AG04450 (cell line): ENCODE measurements at regions not wholly inside any gene's neighbourhood (a gene's known extent, or its start where the extent isn't known, plus 50 kb on each side); places are given as distances from the start of the nearest gene placed in this dataset.

Experiments
- CTCF ChIA-PET: fragments of 300-600, 350-600 bp; formaldehyde crosslinking; extraction: SDS; loops from one replicate; lab custom pipeline; 2022; ENCODE audit warnings: antibody characterized with exemption, inconsistent platforms; lab: Charles Lee
- POLR2A ChIA-PET: fragments of 350-600 bp; formaldehyde crosslinking; extraction: SDS; loops from one replicate; lab custom pipeline; 2021; ENCODE audit warnings: antibody characterized with exemption, inconsistent platforms; lab: Yijun Ruan, JAX
- DNase-seq: peaks from one replicate; pipeline ENCODE4 v3.0.0-alpha.2; 2011; ENCODE audit warnings: low read depth, low spot score
- H3K27ac ChIP-seq: one replicate; pipeline ENCODE4 v1.5.1; 2012; ENCODE audit warnings: low read depth, low read length, control low read depth
- H3K27me3 ChIP-seq: one replicate; pipeline ENCODE4 v1.6.0; 2012; ENCODE audit warnings: low read length; ENCODE audit not compliant: control insufficient read depth, insufficient read depth
- H3K4me3 ChIP-seq: 2 replicates; pipeline ENCODE4 v1.5.1; 2011; ENCODE audit warnings: mild to moderate bottlenecking, low read depth, low read length, control low read depth
- H3K9me3 ChIP-seq: 2 replicates; pipeline ENCODE4 v1.5.1; 2012; ENCODE audit warnings: low read length; ENCODE audit not compliant: control insufficient read depth, insufficient read depth
- CTCF ChIP-seq: IDR thresholded peaks from 2 replicates; pipeline ENCODE4 v1.5.1; 2011; ENCODE audit warnings: low read depth, low read length, control low read depth, inconsistent platforms

- ChIA-PET POLR2A (no interaction called here), CTCF (no interaction called here)
- no peak for DNase-seq
- Histone ChIP-seq H3K4me3 (no peak overlapping the region), H3K27ac (no peak overlapping the region), H3K27me3 (no peaks in the 10 kb centered on the region), H3K9me3 (no peaks in the 10 kb centered on the region)
- no peak for TF ChIP-seq CTCF
Observed at GRCh38 chr4:111717921-111718320, 427.3 kb upstream of the FAM241A start.

- no peak overlapping the region for H3K27ac ChIP-seq
- DNase-seq: no peak
- H3K9me3 ChIP-seq: no peaks in the 10 kb centered on the region
- CTCF ChIA-PET: no interaction called here
- no peak overlapping the region for H3K4me3 ChIP-seq
- POLR2A ChIA-PET: no interaction called here
- H3K27me3 ChIP-seq: no peaks in the 10 kb centered on the region
- no peak for TF ChIP-seq CTCF
Observed at GRCh38 chr4:111718763-111719559, 426.3 kb upstream of the FAM241A start.

GRCh38 chr4:111720866-111721265 is 424.4 kb upstream of the FAM241A start:
- Histone ChIP-seq H3K27ac (no peak overlapping the region), H3K9me3 (no peaks in the 10 kb centered on the region), H3K27me3 (no peaks in the 10 kb centered on the region), H3K4me3 (no peak overlapping the region)
- TF ChIP-seq CTCF: no peak
- ChIA-PET CTCF (no interaction called here), POLR2A (no interaction called here)
- DNase-seq: no peak

GRCh38 chr4:111722213-111722720 is 423.0 kb upstream of the FAM241A start:
- H3K27ac ChIP-seq: no peak overlapping the region
- no peaks in the 10 kb centered on the region for H3K9me3 ChIP-seq
- no peaks in the 10 kb centered on the region for H3K27me3 ChIP-seq
- ChIA-PET CTCF (no interaction called here), POLR2A (no interaction called here)
- no peak for DNase-seq
- no peak for TF ChIP-seq CTCF
- H3K4me3 ChIP-seq: no peak overlapping the region

- Histone ChIP-seq H3K9me3 (no peaks in the 10 kb centered on the region), H3K27me3 (no peaks in the 10 kb centered on the region), H3K27ac (no peak overlapping the region), H3K4me3 (no peak overlapping the region)
- TF ChIP-seq CTCF: no peak
- DNase-seq: no peak
- ChIA-PET POLR2A (no interaction called here), CTCF (no interaction called here)
Observed at GRCh38 chr4:111736516-111736915, 408.7 kb upstream of the FAM241A start.
